Dendritic cell treated with granulocyte-macrophage colony-stimulating factor and Interleukin-4, amounts not matched to agents 40 ng/mL and 50 ng/mL, for 4 days (primary cell): ENCODE measurements at regions not wholly inside any gene's neighbourhood (a gene's known extent, or its start where the extent isn't known, plus 50 kb on each side); places are given as distances from the start of the nearest gene placed in this dataset.

ENCODE experiments used
- H3K27ac Mint-ChIP-seq: one replicate; pipeline ENCODE4 v1.8.0; 2022; ENCODE audit warnings: mild to moderate bottlenecking, mixed read lengths
- H3K27me3 Mint-ChIP-seq: one replicate; pipeline ENCODE4 v1.8.0; 2022; ENCODE audit warnings: mild to moderate bottlenecking, mixed read lengths
- H3K36me3 Mint-ChIP-seq: one replicate; pipeline ENCODE4 v1.8.0; 2022; ENCODE audit warnings: low read depth, mixed read lengths
- H3K4me1 Mint-ChIP-seq: one replicate; pipeline ENCODE4 v1.8.0; 2022; ENCODE audit warnings: low read depth, mixed read lengths
- H3K4me3 Mint-ChIP-seq: one replicate; pipeline ENCODE4 v1.8.0; 2022; ENCODE audit warnings: mild to moderate bottlenecking, moderate library complexity, mixed read lengths
- H3K9me3 Mint-ChIP-seq: one replicate; pipeline ENCODE4 v1.8.0; 2022; ENCODE audit warnings: mixed read lengths
- intact Hi-C: fragments of 100-400 bp; cut with micrococcal nuclease; formaldehyde crosslinking; loops from one replicate; pipeline ENCODE4 v1.15.0; 2022

DNA sequence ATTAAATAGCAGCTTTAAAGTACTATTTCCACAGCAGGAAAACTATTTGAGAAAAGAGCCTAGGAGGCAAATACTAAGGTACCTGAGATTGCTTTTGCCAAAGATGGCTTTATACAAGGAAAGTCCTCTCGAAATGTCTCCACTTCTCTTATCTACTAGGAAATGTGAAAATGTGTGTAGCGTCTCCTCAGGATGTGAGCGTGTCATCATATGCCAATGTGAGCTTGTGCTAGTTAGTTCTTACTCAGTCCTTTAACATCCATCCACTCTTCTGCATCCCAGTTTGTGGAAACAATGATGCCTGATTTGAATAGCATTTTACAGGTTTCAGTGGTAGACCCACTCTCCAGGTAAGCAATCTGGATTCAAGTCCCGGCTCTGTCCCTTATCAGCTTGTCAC, 421.0 kb downstream of the DYNC2H1 start:
- H3K36me3 Mint-ChIP-seq = no peaks in the 10 kb centered on the region
- intact Hi-C loops = no loop called here
- no peak overlapping the region for H3K4me3 Mint-ChIP-seq
- no peaks in the 10 kb centered on the region for H3K9me3 Mint-ChIP-seq
- H3K4me1 Mint-ChIP-seq = no peaks in the 10 kb centered on the region
- no peak overlapping the region for H3K27ac Mint-ChIP-seq
- no peaks in the 10 kb centered on the region for H3K27me3 Mint-ChIP-seq

GRCh38 chr11:103532133-103532788, 423.0 kb downstream of the DYNC2H1 start:
- intact Hi-C loops = no loop called here
- no peaks in the 10 kb centered on the region for H3K9me3 Mint-ChIP-seq
- H3K4me3 Mint-ChIP-seq = no peak overlapping the region
- no peaks in the 10 kb centered on the region for H3K27me3 Mint-ChIP-seq
- H3K27ac Mint-ChIP-seq = no peak overlapping the region
- H3K36me3 Mint-ChIP-seq = no peaks in the 10 kb centered on the region
- no peaks in the 10 kb centered on the region for H3K4me1 Mint-ChIP-seq

GRCh38 chr11:103534191-103534590, 425.0 kb downstream of the DYNC2H1 start:
- no peak overlapping the region for H3K4me3 Mint-ChIP-seq
- H3K4me1 Mint-ChIP-seq = no peaks in the 10 kb centered on the region
- H3K36me3 Mint-ChIP-seq = no peaks in the 10 kb centered on the region
- H3K27ac Mint-ChIP-seq = no peak overlapping the region
- intact Hi-C loops = no loop called here
- no peaks in the 10 kb centered on the region for H3K9me3 Mint-ChIP-seq
- no peaks in the 10 kb centered on the region for H3K27me3 Mint-ChIP-seq

GRCh38 chr11:103534959-103535358, 425.7 kb downstream of the DYNC2H1 start:
- intact Hi-C loops = no loop called here
- H3K27ac Mint-ChIP-seq = no peak overlapping the region
- H3K9me3 Mint-ChIP-seq = no peaks in the 10 kb centered on the region
- H3K4me1 Mint-ChIP-seq = no peaks in the 10 kb centered on the region
- no peak overlapping the region for H3K4me3 Mint-ChIP-seq
- H3K36me3 Mint-ChIP-seq = no peaks in the 10 kb centered on the region
- H3K27me3 Mint-ChIP-seq = no peaks in the 10 kb centered on the region

- Mint-ChIP-seq H3K27ac (no peak overlapping the region), H3K4me3 (no peak overlapping the region), H3K4me1 (no peaks in the 10 kb centered on the region), H3K9me3 (no peaks in the 10 kb centered on the region), H3K27me3 (no peaks in the 10 kb centered on the region), H3K36me3 (no peaks in the 10 kb centered on the region)
- intact Hi-C loops = no loop called here
Measured at GRCh38 chr11:103536335-103536722, 427.1 kb downstream of the DYNC2H1 start.

GRCh38 chr11:103537904-103538502, 428.8 kb downstream of the DYNC2H1 start:
- Mint-ChIP-seq H3K9me3 (no peaks in the 10 kb centered on the region), H3K27ac (no peak overlapping the region), H3K36me3 (no peaks in the 10 kb centered on the region), H3K4me3 (no peak overlapping the region), H3K27me3 (no peaks in the 10 kb centered on the region), H3K4me1 (no peaks in the 10 kb centered on the region)
- intact Hi-C loops = no loop called here

DNA sequence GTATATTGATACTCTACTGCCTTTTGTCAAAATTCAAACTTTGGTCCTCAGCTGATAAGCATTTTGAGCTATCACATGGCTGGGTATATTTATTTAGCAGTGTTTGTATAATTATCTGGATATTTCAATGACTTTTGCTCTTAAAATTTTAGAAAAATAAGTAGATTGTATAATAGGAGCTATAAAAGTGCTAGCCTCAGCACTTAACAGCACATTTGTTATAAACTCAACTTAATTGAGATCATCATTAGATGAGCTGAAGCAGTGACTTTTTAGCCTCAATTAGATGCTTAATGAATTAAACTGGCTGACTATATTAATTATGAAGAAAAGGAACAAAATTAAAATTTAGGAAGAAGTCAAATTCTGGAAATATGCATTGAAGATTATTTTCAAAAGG, 429.9 kb downstream of the DYNC2H1 start:
- intact Hi-C loops = no loop called here
- H3K27ac Mint-ChIP-seq = no peak overlapping the region
- H3K36me3 Mint-ChIP-seq = no peaks in the 10 kb centered on the region
- H3K4me3 Mint-ChIP-seq = no peak overlapping the region
- no peaks in the 10 kb centered on the region for H3K4me1 Mint-ChIP-seq
- no peaks in the 10 kb centered on the region for H3K9me3 Mint-ChIP-seq
- H3K27me3 Mint-ChIP-seq = no peaks in the 10 kb centered on the region

- intact Hi-C loops = no loop called here
- no peaks in the 10 kb centered on the region for H3K27me3 Mint-ChIP-seq
- no peaks in the 10 kb centered on the region for H3K9me3 Mint-ChIP-seq
- no peaks in the 10 kb centered on the region for H3K36me3 Mint-ChIP-seq
- no peak overlapping the region for H3K4me3 Mint-ChIP-seq
- no peak overlapping the region for H3K27ac Mint-ChIP-seq
- no peaks in the 10 kb centered on the region for H3K4me1 Mint-ChIP-seq
Measured at GRCh38 chr11:103541186-103541795, 432.1 kb downstream of the DYNC2H1 start.

- intact Hi-C loops = no loop called here
- Mint-ChIP-seq H3K4me3 (no peak overlapping the region), H3K36me3 (no peaks in the 10 kb centered on the region), H3K9me3 (no peaks in the 10 kb centered on the region), H3K27ac (no peak overlapping the region), H3K4me1 (no peaks in the 10 kb centered on the region), H3K27me3 (no peaks in the 10 kb centered on the region)
Measured at GRCh38 chr11:103542851-103543250, 433.6 kb downstream of the DYNC2H1 start.

DNA sequence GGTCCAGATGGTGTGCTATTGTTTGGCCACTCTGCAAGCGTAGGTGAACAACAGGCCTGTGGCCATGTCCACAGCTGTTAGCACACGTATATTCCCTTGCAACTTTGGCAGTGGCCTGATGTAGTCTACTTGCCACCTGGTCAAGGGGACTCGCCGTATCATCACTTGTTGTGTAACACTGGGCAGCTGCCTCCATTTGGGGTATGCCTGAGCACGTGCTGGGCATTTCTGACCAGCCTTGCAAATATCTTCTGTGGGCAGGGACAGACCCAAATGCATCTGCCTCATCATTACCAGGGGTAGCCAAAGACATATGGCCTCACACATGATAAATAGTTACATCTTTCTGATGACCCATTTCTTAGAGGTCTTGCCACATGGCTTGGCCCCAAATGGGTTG, 434.2 kb downstream of the DYNC2H1 start:
- no peak overlapping the region for H3K4me3 Mint-ChIP-seq
- no peak overlapping the region for H3K27ac Mint-ChIP-seq
- H3K36me3 Mint-ChIP-seq = no peaks in the 10 kb centered on the region
- H3K9me3 Mint-ChIP-seq = no peaks in the 10 kb centered on the region
- no peaks in the 10 kb centered on the region for H3K4me1 Mint-ChIP-seq
- intact Hi-C loops = no loop called here
- H3K27me3 Mint-ChIP-seq = no peaks in the 10 kb centered on the region

DNA sequence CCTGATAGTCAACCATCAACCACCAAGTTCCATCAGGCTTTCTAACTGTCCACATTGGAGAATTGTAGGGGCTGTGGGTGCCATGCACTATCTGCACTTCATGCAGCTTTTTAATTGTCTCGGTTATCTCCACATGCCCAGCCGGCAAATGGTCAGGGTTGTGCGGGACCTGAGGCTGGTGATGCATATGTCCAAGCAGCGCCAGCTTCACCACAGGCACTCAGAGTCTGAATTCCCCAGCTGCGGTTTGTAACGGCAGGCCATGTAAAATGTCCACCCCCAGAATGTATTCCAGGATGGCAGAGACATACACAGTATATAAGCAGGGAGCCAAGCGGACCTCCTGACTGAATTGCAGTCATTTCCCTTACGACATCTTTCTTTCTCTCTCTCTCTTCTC, 435.6 kb downstream of the DYNC2H1 start:
- no peaks in the 10 kb centered on the region for H3K27me3 Mint-ChIP-seq
- no peaks in the 10 kb centered on the region for H3K9me3 Mint-ChIP-seq
- H3K36me3 Mint-ChIP-seq = no peaks in the 10 kb centered on the region
- intact Hi-C loops = no loop called here
- no peak overlapping the region for H3K27ac Mint-ChIP-seq
- no peak overlapping the region for H3K4me3 Mint-ChIP-seq
- H3K4me1 Mint-ChIP-seq = no peaks in the 10 kb centered on the region

DNA sequence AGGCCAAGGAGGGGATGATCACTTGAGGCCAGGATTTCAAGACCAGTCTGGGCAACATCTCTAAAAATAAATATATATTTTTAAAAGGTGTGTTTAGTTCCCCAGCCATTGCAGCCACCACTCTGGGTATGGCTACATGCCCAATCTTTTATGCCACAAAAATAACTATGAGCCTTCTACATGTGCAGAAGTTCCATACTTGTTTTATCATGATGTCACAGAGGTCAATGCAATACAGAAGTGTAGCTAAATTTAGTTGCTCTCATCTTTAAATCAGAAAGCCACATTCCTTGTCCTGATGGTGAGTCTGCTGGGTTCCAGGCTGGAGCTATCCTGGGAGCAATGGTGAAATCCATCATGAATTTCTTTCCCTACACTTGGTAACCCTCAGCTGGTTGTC, 436.3 kb downstream of the DYNC2H1 start:
- intact Hi-C loops = no loop called here

GRCh38 chr11:103546236-103546635, 437.0 kb downstream of the DYNC2H1 start:
- intact Hi-C loops = no loop called here
- no peaks in the 10 kb centered on the region for H3K36me3 Mint-ChIP-seq
- H3K9me3 Mint-ChIP-seq = no peaks in the 10 kb centered on the region
- no peaks in the 10 kb centered on the region for H3K4me1 Mint-ChIP-seq
- H3K27me3 Mint-ChIP-seq = no peaks in the 10 kb centered on the region
- no peak overlapping the region for H3K27ac Mint-ChIP-seq
- H3K4me3 Mint-ChIP-seq = no peak overlapping the region

More for the DNA sequence above, 436.3 kb downstream of the DYNC2H1 start:
- Mint-ChIP-seq H3K9me3 (no peaks in the 10 kb centered on the region), H3K4me3 (no peak overlapping the region), H3K27me3 (no peaks in the 10 kb centered on the region), H3K27ac (no peak overlapping the region), H3K36me3 (no peaks in the 10 kb centered on the region), H3K4me1 (no peaks in the 10 kb centered on the region)

- H3K4me3 Mint-ChIP-seq = no peak overlapping the region
- H3K36me3 Mint-ChIP-seq = no peaks in the 10 kb centered on the region
- H3K27me3 Mint-ChIP-seq = no peaks in the 10 kb centered on the region
- H3K4me1 Mint-ChIP-seq = no peaks in the 10 kb centered on the region
- no peak overlapping the region for H3K27ac Mint-ChIP-seq
- no peaks in the 10 kb centered on the region for H3K9me3 Mint-ChIP-seq
- intact Hi-C loops = no loop called here
Measured at GRCh38 chr11:103547024-103547423, 437.8 kb downstream of the DYNC2H1 start.

DNA sequence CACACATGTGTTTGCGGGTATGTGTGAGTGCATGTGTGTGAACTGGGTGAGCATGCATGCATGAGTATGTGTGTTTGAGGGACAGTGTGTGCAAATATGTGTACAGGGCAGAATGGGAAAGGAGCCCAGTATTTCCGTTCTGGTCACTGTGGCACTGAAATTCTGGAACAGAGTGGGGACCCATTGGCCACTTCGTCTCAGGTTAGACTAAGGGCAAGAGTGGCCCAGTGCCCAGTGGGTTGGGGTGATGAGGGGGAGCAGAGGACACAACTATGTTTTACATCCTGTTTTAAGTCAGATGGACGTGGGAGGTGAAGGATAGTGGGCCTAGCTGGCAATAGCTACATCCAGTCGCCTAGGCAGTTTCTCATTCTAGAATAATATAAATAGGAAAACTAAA, 438.5 kb downstream of the DYNC2H1 start:
- H3K36me3 Mint-ChIP-seq = no peaks in the 10 kb centered on the region
- no peak overlapping the region for H3K4me3 Mint-ChIP-seq
- intact Hi-C loops = no loop called here
- H3K27me3 Mint-ChIP-seq = no peaks in the 10 kb centered on the region
- H3K27ac Mint-ChIP-seq = no peak overlapping the region
- no peaks in the 10 kb centered on the region for H3K4me1 Mint-ChIP-seq
- H3K9me3 Mint-ChIP-seq = no peaks in the 10 kb centered on the region
